Prostate gland (tissue), 2 donors: ENCODE measurements at regions not wholly inside any gene's neighbourhood (a gene's known extent, or its start where the extent isn't known, plus 50 kb on each side); places are given as distances from the start of the nearest gene placed in this dataset.

Experiments
- DNase-seq: peaks from one replicate; pipeline ENCODE4 v3.0.0-alpha.2; 2019; ENCODE audit warnings: low spot score
- H3K27ac ChIP-seq, 2 donors: fragments of 200-600 bp; sonication (generic); 2 replicates each; pipeline ENCODE4 v1.5.1; 2017 to 2019
- H3K27me3 ChIP-seq: fragments of 200-600 bp; sonication (generic); replicated peaks from 2 replicates; pipeline ENCODE4 v1.5.1; 2019; ENCODE audit not compliant: insufficient read depth
- H3K36me3 ChIP-seq, 2 donors: fragments of 200-600 bp; sonication (generic); 1 replicate in 1 of 2; 2 replicates in 1 of 2; pipeline versions ENCODE4 v1.5.1 to v1.8.1; 2017 to 2019
- H3K4me1 ChIP-seq: fragments of 200-600 bp; sonication (generic); replicated peaks from 2 replicates; pipeline ENCODE4 v1.5.1; 2019
- H3K4me3 ChIP-seq, 2 donors: fragments of 200-600 bp; sonication (generic); 2 replicates each; pipeline ENCODE4 v1.5.1; 2017 to 2019
- H3K9me3 ChIP-seq: fragments of 200-600 bp; sonication (generic); 2 replicates; pipeline ENCODE4 v1.5.1; 2017
- CTCF ChIP-seq, 4 experiments: fragments of 200-600 bp in 2 of 4; fragments of 450-650 bp in 2 of 4; sonication (generic) in 2 of 4; IDR thresholded peaks; 1 replicate in 3 of 4; 2 replicates in 1 of 4; pipeline ENCODE4 v1.5.1; 2016 to 2019; ENCODE audit warnings: antibody characterized with exemption in 4 of 4, mild to moderate bottlenecking in 2 of 4, moderate library complexity in 2 of 4
- POLR2A ChIP-seq: fragments of 450-650 bp; IDR thresholded peaks from one replicate; pipeline ENCODE4 v1.6.1; 2016; ENCODE audit warnings: antibody characterized with exemption, mild to moderate bottlenecking
- POLR2AphosphoS5 ChIP-seq: sonication (generic); formaldehyde crosslinking; IDR thresholded peaks from one replicate; pipeline ENCODE4 v1.6.1; 2017; ENCODE audit warnings: antibody characterized with exemption
- WGBS: methylation state at CpG from one replicate; pipeline ENCODE4 v1.1.5; 2018; 5-methylcytosine and 5-hydroxymethylcytosine counted together
- intact Hi-C: fragments of 100-400 bp; cut with DNase I; formaldehyde crosslinking; loops from one replicate; pipeline ENCODE4 v1.14.2; 2022

DNA sequence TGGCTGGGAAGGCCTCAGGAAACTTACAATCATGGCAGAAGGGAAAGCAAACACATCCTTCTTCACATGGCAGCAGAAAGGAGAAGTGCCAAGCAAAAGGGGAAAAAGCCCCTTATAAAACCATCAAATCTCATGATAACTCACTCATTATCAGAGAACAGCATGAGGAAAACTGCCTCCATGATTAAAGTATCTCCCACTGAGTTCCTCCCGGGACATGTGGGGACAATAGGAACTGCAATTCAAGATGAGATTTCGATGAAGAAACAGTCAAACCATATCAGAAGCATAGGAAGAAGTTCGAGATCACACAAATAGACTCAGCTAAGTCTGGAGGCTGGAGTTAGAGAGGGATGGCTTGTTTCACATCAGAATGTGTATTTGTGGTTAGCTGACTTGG, 869.4 kb upstream of the PHF14 start:
- intact Hi-C loops = no loop called here
- WGBS = 89% methylated on average over 3 of the region's 3 CpGs
- TF ChIP-seq POLR2A (no peak), CTCF (IDR thresholded peaks at IDR 0.05) (no peak), POLR2AphosphoS5 (no peak)

GRCh38 chr7:10106609-10107008, 867.1 kb upstream of the PHF14 start:
- WGBS = 4% methylated on average over 1 of the region's 1 CpG

More for the DNA sequence above, 869.4 kb upstream of the PHF14 start:
- DNase-seq = no peak
- no peak overlapping the region for H3K27ac ChIP-seq
- H3K36me3 ChIP-seq = no peaks in the 10 kb centered on the region
- H3K27me3 ChIP-seq = no peaks in the 10 kb centered on the region
- no peak overlapping the region for H3K4me3 ChIP-seq
- H3K4me1 ChIP-seq = no peaks in the 10 kb centered on the region
- no peaks in the 10 kb centered on the region for H3K9me3 ChIP-seq

DNA sequence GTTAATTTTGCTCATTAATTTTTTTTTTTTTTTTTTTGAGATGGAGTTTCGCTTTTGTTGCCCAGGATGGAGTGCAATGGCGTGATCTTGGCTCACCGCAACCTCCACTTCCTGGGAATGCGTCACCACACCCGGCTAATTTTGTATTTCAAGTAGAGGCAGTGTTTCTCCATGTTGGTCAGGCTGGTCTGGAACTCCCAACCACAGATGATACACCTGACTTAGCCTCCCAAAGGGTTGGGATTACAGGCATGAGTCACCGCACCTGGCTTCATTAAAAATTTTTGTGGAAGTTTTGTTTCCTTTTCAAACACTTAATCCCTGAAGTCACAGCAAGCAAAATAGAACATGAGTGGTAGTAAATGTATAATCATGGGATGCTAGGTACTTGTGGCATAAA, 857.2 kb upstream of the PHF14 start:
- Histone ChIP-seq H3K27ac (no peak overlapping the region), H3K4me3 (no peak overlapping the region), H3K4me1 (no peaks in the 10 kb centered on the region), H3K27me3 (no peaks in the 10 kb centered on the region), H3K9me3 (no peaks in the 10 kb centered on the region), H3K36me3 (no peaks in the 10 kb centered on the region)
- TF ChIP-seq POLR2A (no peak), POLR2AphosphoS5 (no peak), CTCF (IDR thresholded peaks at IDR 0.05) (no peak)
- intact Hi-C loops = no loop called here
- DNase-seq = no peak
- 92% methylated on average over 6 of the region's 6 CpGs for WGBS

More at GRCh38 chr7:10106609-10107008, 867.1 kb upstream of the PHF14 start:
- no peak overlapping the region for H3K27ac ChIP-seq
- no peaks in the 10 kb centered on the region for H3K4me1 ChIP-seq
- intact Hi-C loops = no loop called here
- H3K36me3 ChIP-seq = no peaks in the 10 kb centered on the region
- H3K9me3 ChIP-seq = no peaks in the 10 kb centered on the region
- TF ChIP-seq CTCF (IDR thresholded peaks at IDR 0.05) (no peak), POLR2AphosphoS5 (no peak)
- no peaks in the 10 kb centered on the region for H3K27me3 ChIP-seq
- H3K4me3 ChIP-seq = no peak overlapping the region
- DNase-seq = no peak

DNA sequence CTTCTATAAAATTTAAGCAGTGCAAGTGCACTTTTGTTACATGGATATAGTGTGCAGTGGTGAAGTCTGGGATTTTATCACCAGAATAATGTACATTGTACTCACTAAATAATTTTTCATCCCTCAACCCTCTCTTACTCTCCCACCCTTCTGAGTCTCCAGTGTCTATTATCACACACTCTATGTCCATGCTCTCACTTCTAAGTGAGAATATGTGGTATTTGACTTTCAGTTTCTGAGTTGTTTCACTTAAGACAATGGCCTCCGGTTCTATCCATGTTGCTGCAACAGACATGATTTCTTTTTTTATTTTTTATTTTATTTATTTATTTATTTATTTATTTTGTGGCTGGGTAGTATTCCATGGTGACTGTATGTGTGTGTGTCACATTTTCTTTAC, 855.9 kb upstream of the PHF14 start:
- Histone ChIP-seq H3K27ac (no peak overlapping the region), H3K4me1 (no peaks in the 10 kb centered on the region), H3K4me3 (no peak overlapping the region), H3K27me3 (no peaks in the 10 kb centered on the region), H3K9me3 (no peaks in the 10 kb centered on the region), H3K36me3 (no peaks in the 10 kb centered on the region)
- no peak for TF ChIP-seq CTCF (IDR thresholded peaks at IDR 0.05)
- TF ChIP-seq POLR2A = no peak
- no peak for TF ChIP-seq POLR2AphosphoS5
- 100% methylated on average over 1 of the region's 1 CpG for WGBS
- intact Hi-C loops = no loop called here
- no peak for DNase-seq

- TF ChIP-seq POLR2A (no peak), CTCF (IDR thresholded peaks at IDR 0.05) (no peak), POLR2AphosphoS5 (no peak)
- Histone ChIP-seq H3K9me3 (no peaks in the 10 kb centered on the region), H3K27me3 (no peaks in the 10 kb centered on the region), H3K4me3 (no peak overlapping the region), H3K36me3 (no peaks in the 10 kb centered on the region), H3K4me1 (peaks cover 2% of the 10 kb centered on the region), H3K27ac (no peak overlapping the region)
- no peak for DNase-seq
- 96% methylated on average over 2 of the region's 2 CpGs for WGBS
- intact Hi-C loops = no loop called here
Observed at GRCh38 chr7:10120936-10121335, 852.7 kb upstream of the PHF14 start.
